Esophagus muscularis mucosa (tissue), 4 donors: ENCODE measurements at regions not wholly inside any gene's neighbourhood (a gene's known extent, or its start where the extent isn't known, plus 50 kb on each side); places are given as distances from the start of the nearest gene placed in this dataset.

Experiments used
- DNase-seq: peaks from one replicate; pipeline ENCODE4 v3.0.0-alpha.2; 2017; ENCODE audit errors: extremely low spot score
- H3K27ac ChIP-seq, 4 donors: fragments of 200-600 bp; sonication (generic); replicated peaks in 1 of 4; 1 replicate in 3 of 4; 2 replicates in 1 of 4; pipeline ENCODE4 v1.5.1; 2016 to 2019; ENCODE audit warnings: mild to moderate bottlenecking in 1 of 4
- H3K27me3 ChIP-seq, 4 donors: fragments of 200-600 bp; sonication (generic); one replicate each; pipeline versions ENCODE4 v1.5.1 to v1.6.0; 2016 to 2019
- H3K36me3 ChIP-seq, 4 donors: fragments of 200-600 bp; sonication (generic); one replicate each; pipeline ENCODE4 v1.5.1; 2016 to 2019
- H3K4me1 ChIP-seq, 4 donors: fragments of 200-600 bp; sonication (generic); one replicate each; pipeline ENCODE4 v1.5.1; 2016 to 2019
- H3K4me3 ChIP-seq, 4 donors: fragments of 200-600 bp; sonication (generic); 1 replicate in 2 of 4; 2 replicates in 2 of 4; pipeline ENCODE4 v1.5.1; 2016 to 2019; ENCODE audit warnings: mild to moderate bottlenecking in 4 of 4, moderate library complexity in 1 of 4
- H3K9me3 ChIP-seq, 4 donors: fragments of 200-600 bp; sonication (generic); 1 replicate in 3 of 4; 2 replicates in 1 of 4; pipeline ENCODE4 v1.5.1; 2016 to 2019
- EP300 ChIP-seq: sonication (generic); formaldehyde crosslinking; IDR thresholded peaks from one replicate; pipeline ENCODE4 v1.6.1; 2017; ENCODE audit warnings: antibody characterized with exemption
- POLR2A ChIP-seq: fragments of 450-650 bp; IDR thresholded peaks from one replicate; pipeline ENCODE4 v1.6.1; 2017; ENCODE audit warnings: antibody characterized with exemption, moderate library complexity, mild to moderate bottlenecking, low read depth
- POLR2AphosphoS5 ChIP-seq, 2 donors: sonication (generic); formaldehyde crosslinking; IDR thresholded peaks; one replicate each; pipeline ENCODE4 v1.6.1; 2017; ENCODE audit warnings: antibody characterized with exemption in 2 of 2
- WGBS: methylation state at CpG from one replicate; pipeline ENCODE4 v1.1.5; 2018; 5-methylcytosine and 5-hydroxymethylcytosine counted together
- intact Hi-C: fragments of 100-400 bp; cut with DNase I; formaldehyde crosslinking; loops from one replicate; pipeline ENCODE4 v1.15.1; 2023
- TF ChIP-seq, protein P1 (sequence below), 3 experiments: fragments of 200-600 bp in 2 of 3; fragments of 450-650 bp in 1 of 3; sonication (generic) in 2 of 3; IDR thresholded peaks; one replicate each; pipeline ENCODE4 v1.5.1; 2017 to 2019; ENCODE audit warnings: antibody characterized with exemption in 3 of 3, mild to moderate bottlenecking in 2 of 3, moderate library complexity in 1 of 3

GRCh38 chr6:44008821-44009370 is 118.4 kb downstream of the MRPL14 start:
- Histone ChIP-seq H3K9me3 (no peaks in the 10 kb centered on the region), H3K4me3 (no peak overlapping the region), H3K27ac (no peak overlapping the region), H3K36me3 (no peaks in the 10 kb centered on the region), H3K4me1 (peaks cover 31 to 49% (median 48%) of the 10 kb centered on the region in 4 donors), H3K27me3 (peaks cover 0 to 8% (median 0%) of the 10 kb centered on the region in 4 donors)
- 100% methylated on average over 3 of the region's 8 CpGs for WGBS
- intact Hi-C loops, result loop anchor here (5.0 kb wide), 1 partner anchor 63 kb away; no protein-coding TSS in a partner anchor
- TF ChIP-seq EP300, result no peak
- TF ChIP-seq, protein P1, sequence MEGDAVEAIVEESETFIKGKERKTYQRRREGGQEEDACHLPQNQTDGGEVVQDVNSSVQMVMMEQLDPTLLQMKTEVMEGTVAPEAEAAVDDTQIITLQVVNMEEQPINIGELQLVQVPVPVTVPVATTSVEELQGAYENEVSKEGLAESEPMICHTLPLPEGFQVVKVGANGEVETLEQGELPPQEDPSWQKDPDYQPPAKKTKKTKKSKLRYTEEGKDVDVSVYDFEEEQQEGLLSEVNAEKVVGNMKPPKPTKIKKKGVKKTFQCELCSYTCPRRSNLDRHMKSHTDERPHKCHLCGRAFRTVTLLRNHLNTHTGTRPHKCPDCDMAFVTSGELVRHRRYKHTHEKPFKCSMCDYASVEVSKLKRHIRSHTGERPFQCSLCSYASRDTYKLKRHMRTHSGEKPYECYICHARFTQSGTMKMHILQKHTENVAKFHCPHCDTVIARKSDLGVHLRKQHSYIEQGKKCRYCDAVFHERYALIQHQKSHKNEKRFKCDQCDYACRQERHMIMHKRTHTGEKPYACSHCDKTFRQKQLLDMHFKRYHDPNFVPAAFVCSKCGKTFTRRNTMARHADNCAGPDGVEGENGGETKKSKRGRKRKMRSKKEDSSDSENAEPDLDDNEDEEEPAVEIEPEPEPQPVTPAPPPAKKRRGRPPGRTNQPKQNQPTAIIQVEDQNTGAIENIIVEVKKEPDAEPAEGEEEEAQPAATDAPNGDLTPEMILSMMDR (IDR thresholded peaks at IDR 0.05), result no peak
- no peak for DNase-seq

DNA sequence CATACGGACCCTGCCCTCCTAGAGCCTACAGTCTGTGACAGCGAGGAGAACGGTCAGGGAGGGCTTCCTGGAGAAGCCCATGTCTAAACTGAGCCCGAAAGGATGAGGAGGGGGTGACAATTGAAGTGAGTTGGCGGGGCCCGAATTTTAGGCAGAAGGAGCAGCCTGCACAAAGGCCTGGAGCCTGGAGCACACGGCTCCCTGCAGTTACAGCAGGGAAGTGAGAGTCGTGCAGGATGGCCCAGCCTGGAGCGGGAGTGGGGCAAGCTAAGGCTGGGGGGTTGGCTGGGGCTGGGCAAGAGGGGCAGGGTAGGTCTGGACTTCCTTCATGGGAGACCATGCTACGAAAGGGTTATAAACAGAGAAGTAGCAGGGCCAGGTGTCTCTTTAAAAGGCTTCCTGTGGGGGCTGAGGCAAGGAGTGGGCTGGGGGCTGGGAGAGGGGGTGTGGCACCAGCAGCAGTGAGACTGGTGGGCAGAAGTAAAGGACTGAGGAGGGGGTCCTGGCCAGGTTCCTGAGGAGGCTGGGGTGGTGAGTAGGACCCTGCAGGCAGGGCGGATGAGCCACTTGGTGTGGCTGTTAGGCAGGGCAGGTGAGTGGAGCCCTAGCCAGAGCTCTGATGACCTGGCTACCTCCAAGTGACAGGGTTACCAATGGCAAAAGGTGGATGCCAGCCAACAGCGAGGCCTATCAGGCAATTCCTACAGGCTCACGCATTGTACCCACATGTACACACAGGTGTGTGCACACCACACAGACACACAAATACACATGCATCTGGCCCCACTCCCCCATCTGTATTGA is 119.2 kb downstream of the MRPL14 start:
- WGBS, result 86% methylated on average over 13 of the region's 13 CpGs
- DNase-seq, result no peak
- H3K4me3 ChIP-seq, result no peak overlapping the region
- H3K36me3 ChIP-seq, result no peaks in the 10 kb centered on the region
- peaks cover 35 to 58% (median 53%) of the 10 kb centered on the region in 4 donors for H3K4me1 ChIP-seq
- intact Hi-C loops, result loop anchor here (5.0 kb wide), 1 partner anchor 64 kb away; no protein-coding TSS in a partner anchor
- no peak for TF ChIP-seq POLR2AphosphoS5 (IDR thresholded peaks at IDR 0.05)
- no peak for TF ChIP-seq POLR2A
- no peak for TF ChIP-seq EP300
- TF ChIP-seq, protein P1 (IDR thresholded peaks at IDR 0.05), result no peak
- H3K27me3 ChIP-seq, result peaks cover 0 to 15% (median 0%) of the 10 kb centered on the region in 4 donors
- H3K9me3 ChIP-seq, result no peaks in the 10 kb centered on the region
- H3K27ac ChIP-seq, result no peak overlapping the region

DNA sequence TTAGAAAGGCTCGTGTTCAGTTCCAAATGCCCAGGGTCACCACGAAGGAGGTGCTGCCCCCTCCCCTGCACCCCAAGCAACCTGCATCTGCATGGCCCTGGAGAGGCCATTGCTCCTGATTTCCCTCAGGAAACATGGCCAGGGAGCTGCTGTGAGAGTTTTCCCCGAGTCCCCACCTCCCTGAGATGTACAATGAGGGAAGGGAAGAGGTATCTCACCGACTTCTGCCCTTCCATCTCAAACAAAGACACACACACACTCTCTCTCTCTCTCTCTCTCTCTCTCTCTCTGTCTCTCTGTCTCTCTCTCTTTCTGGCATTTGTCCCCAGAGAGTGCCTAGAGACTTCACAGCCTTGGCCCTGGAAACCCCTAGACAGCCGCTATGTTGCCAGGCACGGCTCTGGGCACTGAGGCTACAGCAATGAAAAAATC is 120.4 kb downstream of the MRPL14 start:
- H3K27me3 ChIP-seq, result peaks cover 0 to 26% (median 0%) of the 10 kb centered on the region in 4 donors
- no peak overlapping the region for H3K4me3 ChIP-seq
- no peaks in the 10 kb centered on the region for H3K36me3 ChIP-seq
- intact Hi-C loops, result loop anchor here (5.0 kb wide), 1 partner anchor 65 kb away; no protein-coding TSS in a partner anchor
- H3K4me1 ChIP-seq, result peaks cover 45 to 69% (median 65%) of the 10 kb centered on the region in 4 donors
- WGBS, result 85% methylated on average over 5 of the region's 6 CpGs
- no peak for DNase-seq
- no peaks in the 10 kb centered on the region for H3K9me3 ChIP-seq
- peak overlapping the region in 1 of 4 donors; percentile 69 for H3K27ac ChIP-seq
- TF ChIP-seq, protein P1 (IDR thresholded peaks at IDR 0.05), result no peak
- TF ChIP-seq POLR2A (no peak), POLR2AphosphoS5 (IDR thresholded peaks at IDR 0.05) (no peak), EP300 (no peak)

DNA sequence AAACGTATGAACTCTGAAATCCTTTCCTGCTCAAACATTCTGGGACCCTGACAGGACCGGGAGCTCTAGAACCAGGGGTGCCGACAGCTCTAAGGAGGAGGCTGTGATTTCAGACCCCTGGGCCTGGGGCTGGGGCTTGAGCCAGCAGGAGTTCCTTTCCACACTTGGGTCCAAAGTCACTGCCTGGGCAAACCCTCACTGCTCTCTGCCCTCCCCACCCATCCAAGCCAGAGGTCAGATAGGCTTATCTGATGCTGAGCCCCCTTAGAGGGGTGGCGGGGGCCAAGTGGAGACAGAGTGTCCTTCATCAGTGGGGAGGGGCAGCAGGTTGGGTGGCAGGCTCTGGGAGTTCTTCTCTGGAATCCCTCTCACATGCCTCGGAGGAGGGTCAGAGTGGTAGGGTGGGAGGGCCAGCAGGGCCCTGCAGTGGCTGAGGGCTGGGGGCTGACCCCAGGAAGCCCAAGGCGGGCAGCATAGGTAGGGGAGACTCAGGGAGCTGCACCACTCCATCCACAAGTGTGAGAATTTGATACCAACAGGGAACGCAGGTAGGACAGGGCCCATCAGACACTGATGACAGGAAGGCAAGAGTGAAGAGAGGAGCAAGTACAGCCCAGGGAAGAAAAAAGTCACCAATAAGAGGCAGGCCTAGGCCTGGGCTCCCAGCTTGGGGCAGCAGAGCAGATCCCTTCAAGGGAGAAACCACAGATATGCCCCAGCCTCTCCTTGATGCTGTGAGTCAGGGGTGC is 121.0 kb downstream of the MRPL14 start:
- intact Hi-C loops, result loop anchor here (5.0 kb wide), 1 partner anchor 66 kb away; no protein-coding TSS in a partner anchor
- Histone ChIP-seq H3K36me3 (no peaks in the 10 kb centered on the region), H3K4me1 (peaks cover 42 to 69% (median 63%) of the 10 kb centered on the region in 4 donors), H3K9me3 (no peaks in the 10 kb centered on the region), H3K27me3 (peaks cover 0 to 31% (median 0%) of the 10 kb centered on the region in 4 donors), H3K4me3 (no peak overlapping the region), H3K27ac (peak overlapping the region in 3 of 4 donors; percentile 21 to 69 (median 27))
- 83% methylated on average over 7 of the region's 7 CpGs for WGBS
- no peak for DNase-seq
- TF ChIP-seq POLR2A, result no peak
- TF ChIP-seq EP300, result no peak
- TF ChIP-seq, protein P1 (IDR thresholded peaks at IDR 0.05), result no peak
- no peak for TF ChIP-seq POLR2AphosphoS5 (IDR thresholded peaks at IDR 0.05)
